ENCODE measurements at regions not wholly inside any gene's neighbourhood (a gene's known extent, or its start where the extent isn't known, plus 50 kb on each side); places are given as distances from the start of the nearest gene placed in this dataset.

GRCh38 chr20:21867353-21867752 lies 161.9 kb downstream of the PAX1 start:
- no peak for TF ChIP-seq CTCF (IDR thresholded peaks at IDR 0.05)
- TF ChIP-seq POLR2A (IDR thresholded peaks at IDR 0.05), result no peak
